ENCODE measurements at regions not wholly inside any gene's neighbourhood (a gene's known extent, or its start where the extent isn't known, plus 50 kb on each side); places are given as distances from the start of the nearest gene placed in this dataset.

- DNase-seq (ENCODE audit: low read depth) (no peak), FAIRE-seq (no peak)
- no peaks in the 10 kb centered on the region for H3K36me3 ChIP-seq (ENCODE audit: insufficient read depth, low read length)
- peaks cover 6% of the 10 kb centered on the region for H3K9me3 Mint-ChIP-seq (ENCODE audit: unreplicated experiment)
- H3K36me3 Mint-ChIP-seq (ENCODE audit: low read depth, unreplicated experiment): no peaks in the 10 kb centered on the region
- H3K27me3 ChIP-seq (ENCODE audit: insufficient read depth, low read length): no peaks in the 10 kb centered on the region
- H3K27ac ChIP-seq (ENCODE audit: low read depth, low read length): no peak overlapping the region
- H3K9me3 ChIP-seq (ENCODE audit: insufficient read depth, low read depth, low read length): no peaks in the 10 kb centered on the region
- H3K4me1 ChIP-seq (ENCODE audit: insufficient read depth, low read length): no peaks in the 10 kb centered on the region
- H3K4me2 ChIP-seq (ENCODE audit: low read length): no peak overlapping the region
- no peak for TF ChIP-seq EZH2 (IDR thresholded peaks at IDR 0.05; ENCODE audit: insufficient read depth, low read length)
- TF ChIP-seq, protein P1, sequence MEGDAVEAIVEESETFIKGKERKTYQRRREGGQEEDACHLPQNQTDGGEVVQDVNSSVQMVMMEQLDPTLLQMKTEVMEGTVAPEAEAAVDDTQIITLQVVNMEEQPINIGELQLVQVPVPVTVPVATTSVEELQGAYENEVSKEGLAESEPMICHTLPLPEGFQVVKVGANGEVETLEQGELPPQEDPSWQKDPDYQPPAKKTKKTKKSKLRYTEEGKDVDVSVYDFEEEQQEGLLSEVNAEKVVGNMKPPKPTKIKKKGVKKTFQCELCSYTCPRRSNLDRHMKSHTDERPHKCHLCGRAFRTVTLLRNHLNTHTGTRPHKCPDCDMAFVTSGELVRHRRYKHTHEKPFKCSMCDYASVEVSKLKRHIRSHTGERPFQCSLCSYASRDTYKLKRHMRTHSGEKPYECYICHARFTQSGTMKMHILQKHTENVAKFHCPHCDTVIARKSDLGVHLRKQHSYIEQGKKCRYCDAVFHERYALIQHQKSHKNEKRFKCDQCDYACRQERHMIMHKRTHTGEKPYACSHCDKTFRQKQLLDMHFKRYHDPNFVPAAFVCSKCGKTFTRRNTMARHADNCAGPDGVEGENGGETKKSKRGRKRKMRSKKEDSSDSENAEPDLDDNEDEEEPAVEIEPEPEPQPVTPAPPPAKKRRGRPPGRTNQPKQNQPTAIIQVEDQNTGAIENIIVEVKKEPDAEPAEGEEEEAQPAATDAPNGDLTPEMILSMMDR (IDR thresholded peaks at IDR 0.05; ENCODE audit: insufficient read depth, low read depth, low read length): no peak
- H3K27me3 Mint-ChIP-seq (ENCODE audit: low read depth, unreplicated experiment): peaks cover 5% of the 10 kb centered on the region
- no peak overlapping the region for H3K4me3 Mint-ChIP-seq (ENCODE audit: unreplicated experiment)
- H3K79me2 ChIP-seq (ENCODE audit: insufficient read depth, low read length): no peaks in the 10 kb centered on the region
- H3K27ac Mint-ChIP-seq (ENCODE audit: unreplicated experiment): no peak overlapping the region
- no peak overlapping the region for H3K4me3 ChIP-seq (ENCODE audit: insufficient read depth, low read depth, low read length)
- H3K9ac ChIP-seq (ENCODE audit: low read length): no peak overlapping the region
- no peaks in the 10 kb centered on the region for H4K20me1 ChIP-seq (ENCODE audit: insufficient read depth, low read length)
- peaks cover 4% of the 10 kb centered on the region for H3K4me1 Mint-ChIP-seq (ENCODE audit: low read depth, unreplicated experiment)
- H2AFZ ChIP-seq (ENCODE audit: low read depth, low read length): no peak overlapping the region
Measured at GRCh38 chr1:116279715-116280114, 93.3 kb upstream of the ATP1A1 start.

GRCh38 chr1:116284819-116285390 is 88.1 kb upstream of the ATP1A1 start:
- H2AFZ ChIP-seq (ENCODE audit: low read depth, low read length): no peak overlapping the region
- H3K4me2 ChIP-seq (ENCODE audit: low read length): no peak overlapping the region
- Mint-ChIP-seq H3K36me3 (ENCODE audit: low read depth, unreplicated experiment) (no peaks in the 10 kb centered on the region), H3K4me1 (ENCODE audit: low read depth, unreplicated experiment) (peaks cover 18% of the 10 kb centered on the region), H3K9me3 (ENCODE audit: unreplicated experiment) (peaks cover 5% of the 10 kb centered on the region), H3K27me3 (ENCODE audit: low read depth, unreplicated experiment) (peaks cover 1% of the 10 kb centered on the region), H3K27ac (ENCODE audit: unreplicated experiment) (no peak overlapping the region), H3K4me3 (ENCODE audit: unreplicated experiment) (no peak overlapping the region)
- no peak for TF ChIP-seq EZH2 (IDR thresholded peaks at IDR 0.05; ENCODE audit: insufficient read depth, low read length)
- TF ChIP-seq, protein P1 (IDR thresholded peaks at IDR 0.05; ENCODE audit: insufficient read depth, low read depth, low read length): no peak
- FAIRE-seq: no peak
- H3K9ac ChIP-seq (ENCODE audit: low read length): no peak overlapping the region
- H4K20me1 ChIP-seq (ENCODE audit: insufficient read depth, low read length): no peaks in the 10 kb centered on the region
- H3K9me3 ChIP-seq (ENCODE audit: insufficient read depth, low read depth, low read length): no peaks in the 10 kb centered on the region
- no peaks in the 10 kb centered on the region for H3K4me1 ChIP-seq (ENCODE audit: insufficient read depth, low read length)
- DNase-seq (ENCODE audit: low read depth): no peak
- H3K4me3 ChIP-seq (ENCODE audit: insufficient read depth, low read depth, low read length): no peak overlapping the region
- H3K27me3 ChIP-seq (ENCODE audit: insufficient read depth, low read length): no peaks in the 10 kb centered on the region
- no peaks in the 10 kb centered on the region for H3K36me3 ChIP-seq (ENCODE audit: insufficient read depth, low read length)
- no peak overlapping the region for H3K27ac ChIP-seq (ENCODE audit: low read depth, low read length)
- no peaks in the 10 kb centered on the region for H3K79me2 ChIP-seq (ENCODE audit: insufficient read depth, low read length)

GRCh38 chr1:116286541-116286971 is 86.5 kb upstream of the ATP1A1 start:
- Histone ChIP-seq H3K4me2 (ENCODE audit: low read length) (no peak overlapping the region), H3K27ac (ENCODE audit: low read depth, low read length) (no peak overlapping the region), H3K4me3 (ENCODE audit: insufficient read depth, low read depth, low read length) (no peak overlapping the region), H3K79me2 (ENCODE audit: insufficient read depth, low read length) (no peaks in the 10 kb centered on the region), H2AFZ (ENCODE audit: low read depth, low read length) (no peak overlapping the region), H3K9me3 (ENCODE audit: insufficient read depth, low read depth, low read length) (no peaks in the 10 kb centered on the region), H3K36me3 (ENCODE audit: insufficient read depth, low read length) (no peaks in the 10 kb centered on the region), H4K20me1 (ENCODE audit: insufficient read depth, low read length) (no peaks in the 10 kb centered on the region), H3K27me3 (ENCODE audit: insufficient read depth, low read length) (no peaks in the 10 kb centered on the region), H3K9ac (ENCODE audit: low read length) (no peak overlapping the region), H3K4me1 (ENCODE audit: insufficient read depth, low read length) (no peaks in the 10 kb centered on the region)
- no peak overlapping the region for H3K4me3 Mint-ChIP-seq (ENCODE audit: unreplicated experiment)
- H3K27ac Mint-ChIP-seq (ENCODE audit: unreplicated experiment): no peak overlapping the region
- FAIRE-seq (no peak), DNase-seq (ENCODE audit: low read depth) (peak; percentile 52)
- peaks cover 5% of the 10 kb centered on the region for H3K9me3 Mint-ChIP-seq (ENCODE audit: unreplicated experiment)
- TF ChIP-seq, protein P1 (IDR thresholded peaks at IDR 0.05; ENCODE audit: insufficient read depth, low read depth, low read length): no peak
- TF ChIP-seq EZH2 (IDR thresholded peaks at IDR 0.05; ENCODE audit: insufficient read depth, low read length): no peak
- H3K4me1 Mint-ChIP-seq (ENCODE audit: low read depth, unreplicated experiment): peaks cover 18% of the 10 kb centered on the region
- H3K27me3 Mint-ChIP-seq (ENCODE audit: low read depth, unreplicated experiment): peaks cover 1% of the 10 kb centered on the region
- no peaks in the 10 kb centered on the region for H3K36me3 Mint-ChIP-seq (ENCODE audit: low read depth, unreplicated experiment)
